ENCODE measurements at regions not wholly inside any gene's neighbourhood (a gene's known extent, or its start where the extent isn't known, plus 50 kb on each side); places are given as distances from the start of the nearest gene placed in this dataset.

DNA sequence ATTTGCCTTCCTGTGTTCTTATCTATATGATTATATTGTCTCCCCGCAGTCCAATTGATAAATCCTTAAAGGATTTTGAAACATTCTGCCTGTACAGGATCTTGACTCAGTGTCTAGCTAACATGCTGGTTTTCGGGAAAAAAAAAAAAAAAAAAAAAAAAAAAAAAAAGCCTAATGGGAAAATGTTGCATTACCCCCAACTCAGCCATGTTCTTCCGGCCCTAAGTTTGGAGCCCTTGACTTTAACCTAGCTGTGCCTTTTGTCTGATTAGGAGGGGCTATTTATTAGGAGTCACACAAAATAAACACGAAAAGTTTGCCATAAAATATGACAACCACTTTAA is 244.4 kb upstream of the TCF21 start:
- no peaks in the 10 kb centered on the region for H3K27me3 ChIP-seq
- 45 to 64% methylated on average over 4 of the region's 4 CpGs for WGBS, 2 donors
- DNase-seq, result no peak
- ATAC-seq, result no peak
- H3K27ac ChIP-seq, result no peak overlapping the region
- no peaks in the 10 kb centered on the region for H3K9me3 ChIP-seq
- no peaks in the 10 kb centered on the region for H3K36me3 ChIP-seq (replicated peaks in 1 of 2; ENCODE audit: insufficient read depth in 1 of 2, low read depth in 2 of 2)
- TF ChIP-seq, protein P1, sequence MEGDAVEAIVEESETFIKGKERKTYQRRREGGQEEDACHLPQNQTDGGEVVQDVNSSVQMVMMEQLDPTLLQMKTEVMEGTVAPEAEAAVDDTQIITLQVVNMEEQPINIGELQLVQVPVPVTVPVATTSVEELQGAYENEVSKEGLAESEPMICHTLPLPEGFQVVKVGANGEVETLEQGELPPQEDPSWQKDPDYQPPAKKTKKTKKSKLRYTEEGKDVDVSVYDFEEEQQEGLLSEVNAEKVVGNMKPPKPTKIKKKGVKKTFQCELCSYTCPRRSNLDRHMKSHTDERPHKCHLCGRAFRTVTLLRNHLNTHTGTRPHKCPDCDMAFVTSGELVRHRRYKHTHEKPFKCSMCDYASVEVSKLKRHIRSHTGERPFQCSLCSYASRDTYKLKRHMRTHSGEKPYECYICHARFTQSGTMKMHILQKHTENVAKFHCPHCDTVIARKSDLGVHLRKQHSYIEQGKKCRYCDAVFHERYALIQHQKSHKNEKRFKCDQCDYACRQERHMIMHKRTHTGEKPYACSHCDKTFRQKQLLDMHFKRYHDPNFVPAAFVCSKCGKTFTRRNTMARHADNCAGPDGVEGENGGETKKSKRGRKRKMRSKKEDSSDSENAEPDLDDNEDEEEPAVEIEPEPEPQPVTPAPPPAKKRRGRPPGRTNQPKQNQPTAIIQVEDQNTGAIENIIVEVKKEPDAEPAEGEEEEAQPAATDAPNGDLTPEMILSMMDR (IDR thresholded peaks at IDR 0.05), result no peak
- no peak for TF ChIP-seq POLR2A (IDR thresholded peaks at IDR 0.05)
- intact Hi-C loops (cut with DNase I), result no loop called here
- H3K4me1 ChIP-seq, result peaks cover 3% of the 10 kb centered on the region
- no peak overlapping the region for H3K4me3 ChIP-seq

DNA sequence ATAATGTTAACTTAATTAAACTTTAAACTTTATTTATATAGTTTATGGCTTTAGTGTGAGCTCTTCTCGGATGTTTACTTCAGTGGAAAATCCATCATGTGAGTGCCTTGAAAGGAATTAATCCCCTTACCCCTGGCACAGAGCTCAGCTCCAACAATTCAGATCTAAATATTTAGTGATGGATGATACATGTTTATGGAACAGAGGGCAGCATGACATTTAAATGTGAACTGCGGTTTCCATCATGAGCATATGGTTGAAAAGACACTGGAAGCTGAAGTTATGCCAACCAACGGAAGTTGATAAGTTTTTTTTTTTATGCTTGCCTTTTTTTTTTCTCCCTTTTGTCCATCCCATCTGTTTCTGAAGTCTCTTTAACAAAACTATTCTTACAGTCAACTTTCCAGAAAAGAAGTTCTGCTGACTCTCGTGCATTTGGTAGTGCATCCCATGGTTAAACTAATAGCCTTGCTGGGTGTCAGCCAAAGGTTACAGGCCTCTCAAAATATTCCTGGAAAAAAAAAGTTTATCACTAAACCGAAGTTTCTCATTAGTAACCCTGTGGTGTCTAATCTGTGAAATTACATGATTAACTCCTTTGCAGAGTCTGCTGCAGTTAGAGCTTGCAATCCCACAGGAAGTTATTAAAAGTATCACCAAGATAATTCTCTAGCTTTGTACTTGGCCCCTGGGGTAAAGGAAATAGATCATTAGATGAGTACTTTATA is 243.9 kb upstream of the TCF21 start:
- H3K4me1 ChIP-seq, result peaks cover 3% of the 10 kb centered on the region
- no peaks in the 10 kb centered on the region for H3K27me3 ChIP-seq
- H3K27ac ChIP-seq, result peak overlapping the region in 1 of 4 donors; percentile 34
- ATAC-seq (peak; percentile 64), DNase-seq (peak in 3 of 4 donors; percentile 12 to 18 (median 13))
- intact Hi-C loops (cut with DNase I), result no loop called here
- TF ChIP-seq POLR2A (IDR thresholded peaks at IDR 0.05), result no peak
- TF ChIP-seq, protein P1 (IDR thresholded peaks at IDR 0.05), result no peak
- no peak overlapping the region for H3K4me3 ChIP-seq
- no peaks in the 10 kb centered on the region for H3K9me3 ChIP-seq
- H3K36me3 ChIP-seq (replicated peaks in 1 of 2; ENCODE audit: insufficient read depth in 1 of 2, low read depth in 2 of 2), result no peaks in the 10 kb centered on the region
- 23 to 33% methylated on average over 5 of the region's 5 CpGs for WGBS, 2 donors

DNA sequence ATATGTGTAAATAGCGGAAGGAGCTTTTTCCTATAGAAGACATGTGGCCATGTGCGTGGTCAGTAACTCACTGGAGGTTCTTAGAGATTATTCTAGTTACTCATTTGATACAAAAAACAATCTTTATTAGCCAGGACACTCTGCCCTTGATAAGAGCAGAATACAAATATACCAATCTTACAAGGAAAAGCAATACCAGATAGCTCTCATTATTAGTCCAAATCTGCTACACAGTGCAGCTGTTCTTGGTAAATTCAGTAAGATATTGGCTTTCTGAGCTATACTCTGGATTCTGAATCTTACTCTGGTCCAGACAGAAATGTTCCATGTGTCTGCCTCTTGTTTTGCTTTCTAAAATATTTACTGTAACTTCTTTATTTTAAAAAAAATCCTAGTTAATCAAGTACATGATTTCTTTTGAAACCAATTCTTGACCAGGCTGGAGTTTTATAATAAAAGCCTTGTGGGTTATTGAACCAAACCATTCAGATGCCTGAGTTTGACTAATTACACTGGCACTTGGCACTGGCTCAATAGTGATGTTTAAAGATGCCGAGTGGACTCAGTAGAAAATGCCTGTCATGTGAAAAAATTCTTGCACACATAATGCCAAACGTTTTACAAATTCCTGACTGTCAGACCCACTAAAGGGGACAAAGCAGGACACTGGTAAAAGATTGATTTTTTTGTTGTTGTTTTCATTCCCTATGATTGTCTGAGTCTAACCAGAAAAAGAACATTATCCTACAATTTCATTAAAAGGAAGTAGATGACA is 242.8 kb upstream of the TCF21 start:
- no peak for ATAC-seq
- WGBS, 2 donors, result 23 to 29% methylated on average over 4 of the region's 4 CpGs
- no peaks in the 10 kb centered on the region for H3K36me3 ChIP-seq (replicated peaks in 1 of 2; ENCODE audit: insufficient read depth in 1 of 2, low read depth in 2 of 2)
- intact Hi-C loops (cut with DNase I), result no loop called here
- no peak for TF ChIP-seq POLR2A (IDR thresholded peaks at IDR 0.05)
- TF ChIP-seq, protein P1 (IDR thresholded peaks at IDR 0.05), result no peak
- H3K27ac ChIP-seq, result peak overlapping the region in 1 of 4 donors; percentile 34
- no peaks in the 10 kb centered on the region for H3K27me3 ChIP-seq
- peaks cover 3% of the 10 kb centered on the region for H3K4me1 ChIP-seq
- H3K9me3 ChIP-seq, result no peaks in the 10 kb centered on the region
- H3K4me3 ChIP-seq, result no peak overlapping the region
- peak in 1 of 4 donors; percentile 21 for DNase-seq

DNA sequence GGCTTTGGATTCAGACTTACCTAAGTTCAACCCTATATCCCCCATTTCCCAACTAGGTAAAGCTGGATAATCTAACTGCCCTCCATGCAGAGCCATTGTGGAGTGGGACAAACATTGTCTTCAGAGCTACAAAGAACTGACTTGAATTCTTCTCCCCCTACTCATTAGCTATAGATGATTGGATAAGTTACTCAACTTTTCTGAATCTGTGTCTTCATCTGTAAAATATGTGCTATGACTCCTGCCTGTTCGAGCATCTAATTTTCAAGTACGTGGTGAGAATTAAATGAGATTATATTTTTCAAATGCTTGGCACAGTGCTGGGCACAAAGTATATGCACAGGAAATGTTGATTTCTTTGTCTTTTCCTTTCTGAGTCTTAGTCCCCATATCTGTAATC is 240.3 kb upstream of the TCF21 start:
- Histone ChIP-seq H3K9me3 (no peaks in the 10 kb centered on the region), H3K4me3 (no peak overlapping the region), H3K36me3 (replicated peaks in 1 of 2; ENCODE audit: insufficient read depth in 1 of 2, low read depth in 2 of 2) (no peaks in the 10 kb centered on the region), H3K27ac (no peak overlapping the region), H3K4me1 (peaks cover 3% of the 10 kb centered on the region), H3K27me3 (no peaks in the 10 kb centered on the region)
- no peak for DNase-seq
- WGBS, 2 donors, result 63% methylated on average over 2 of the region's 2 CpGs
- ATAC-seq, result no peak
- no peak for TF ChIP-seq POLR2A (IDR thresholded peaks at IDR 0.05)
- TF ChIP-seq, protein P1 (IDR thresholded peaks at IDR 0.05), result no peak
- intact Hi-C loops (cut with DNase I), result no loop called here
